Neuronal stem cell (in vitro differentiated cells): ENCODE measurements at regions not wholly inside any gene's neighbourhood (a gene's known extent, or its start where the extent isn't known, plus 50 kb on each side); places are given as distances from the start of the nearest gene placed in this dataset.

Source experiments
- DNase-seq: peaks from one replicate; pipeline ENCODE4 v3.0.0-alpha.2; 2013; ENCODE audit warnings: low spot score
- H2AFZ ChIP-seq: one replicate; pipeline ENCODE4 v1.6.1; 2013; ENCODE audit warnings: mild to moderate bottlenecking, low read length, inconsistent platforms
- H2AK5ac ChIP-seq: 2 replicates; pipeline ENCODE4 v1.6.1; 2013; ENCODE audit warnings: low read depth, mild to moderate bottlenecking, inconsistent platforms, low read length, moderate library complexity, mixed read lengths
- H2BK120ac ChIP-seq: 2 replicates; pipeline ENCODE4 v1.6.1; 2013; ENCODE audit warnings: low read depth, mild to moderate bottlenecking, inconsistent platforms, low read length, moderate library complexity, mixed read lengths
- H2BK12ac ChIP-seq: one replicate; pipeline ENCODE4 v1.6.1; 2013; ENCODE audit warnings: low read length, inconsistent platforms
- H2BK15ac ChIP-seq: 2 replicates; pipeline ENCODE4 v1.6.1; 2013; ENCODE audit warnings: mild to moderate bottlenecking, low read length, inconsistent platforms, mixed read lengths
- H2BK5ac ChIP-seq: one replicate; pipeline ENCODE4 v1.6.1; 2013; ENCODE audit warnings: inconsistent platforms, mild to moderate bottlenecking, low read length, moderate library complexity
- H3K14ac ChIP-seq: one replicate; pipeline ENCODE4 v1.6.1; 2013; ENCODE audit warnings: low read length, inconsistent platforms
- H3K18ac ChIP-seq: 2 replicates; pipeline ENCODE4 v1.6.1; 2013; ENCODE audit warnings: low read length, inconsistent platforms
- H3K23ac ChIP-seq: 2 replicates; pipeline ENCODE4 v1.6.1; 2013; ENCODE audit warnings: low read depth, mild to moderate bottlenecking, mixed read lengths, low read length, inconsistent platforms; ENCODE audit not compliant: poor library complexity
- H3K27ac ChIP-seq: replicated peaks from 3 replicates; pipeline ENCODE4 v1.5.1; 2013; ENCODE audit warnings: low read length, inconsistent platforms
- H3K27me3 ChIP-seq, 3 experiments: 2 replicates each; pipeline ENCODE4 v1.6.1; 2013; ENCODE audit warnings: low read length in 3 of 3, mild to moderate bottlenecking in 2 of 3, inconsistent platforms in 1 of 3, low read depth in 1 of 3, mixed read lengths in 1 of 3, moderate library complexity in 1 of 3; ENCODE audit not compliant: control insufficient read depth in 3 of 3, insufficient read depth in 3 of 3
- H3K36me3 ChIP-seq, 2 donors: replicated peaks in 1 of 2; 2 replicates each; pipeline ENCODE4 v1.6.1; 2013; ENCODE audit warnings: low read length in 2 of 2; ENCODE audit not compliant: control insufficient read depth in 2 of 2, insufficient read depth in 2 of 2
- H3K4ac ChIP-seq: 2 replicates; pipeline ENCODE4 v1.6.1; 2013; ENCODE audit warnings: inconsistent platforms, mild to moderate bottlenecking, low read length, moderate library complexity
- H3K4me1 ChIP-seq, 2 donors: 1 replicate in 1 of 2; 2 replicates in 1 of 2; pipeline ENCODE4 v1.6.1; 2013; ENCODE audit warnings: low read length in 2 of 2, low read depth in 1 of 2; ENCODE audit not compliant: control insufficient read depth in 2 of 2, insufficient read depth in 1 of 2
- H3K4me2 ChIP-seq: one replicate; pipeline ENCODE4 v1.6.1; 2013; ENCODE audit warnings: mild to moderate bottlenecking, low read length, inconsistent platforms; ENCODE audit not compliant: insufficient read depth, poor library complexity, severe bottlenecking
- H3K4me3 ChIP-seq, 2 donors: 2 replicates each; pipeline ENCODE4 v1.5.1; 2013; ENCODE audit warnings: low read length in 2 of 2, mild to moderate bottlenecking in 2 of 2, inconsistent platforms in 1 of 2, moderate library complexity in 1 of 2
- H3K79me1 ChIP-seq: one replicate; pipeline ENCODE4 v1.6.1; 2013; ENCODE audit warnings: low read depth, mild to moderate bottlenecking, inconsistent platforms, low read length, moderate library complexity
- H3K9ac ChIP-seq: one replicate; pipeline ENCODE4 v1.6.1; 2013; ENCODE audit warnings: mild to moderate bottlenecking, low read depth, low read length, inconsistent platforms; ENCODE audit not compliant: poor library complexity
- H3K9me3 ChIP-seq, 2 donors: replicated peaks in 1 of 2; 2 replicates each; pipeline versions ENCODE3 to v1.6.1; 2013; ENCODE audit warnings: low read length in 2 of 2, mild to moderate bottlenecking in 2 of 2, inconsistent platforms in 1 of 2, low read depth in 1 of 2, mixed read lengths in 1 of 2, moderate library complexity in 1 of 2; ENCODE audit not compliant: control insufficient read depth in 2 of 2, insufficient read depth in 1 of 2
- H4K8ac ChIP-seq: one replicate; pipeline ENCODE4 v1.6.1; 2013; ENCODE audit warnings: low read depth, mild to moderate bottlenecking, inconsistent platforms, low read length, moderate library complexity
- H4K91ac ChIP-seq: one replicate; pipeline ENCODE4 v1.6.1; 2013; ENCODE audit warnings: low read length, low read depth, mild to moderate bottlenecking, inconsistent platforms; ENCODE audit not compliant: poor library complexity
- WGBS, 2 donors: extraction: QIAGEN DNeasy Blood & Tissue Kit; methylation state at CpG; one replicate each; pipeline ENCODE4 v1.1.7; 2013; ENCODE audit warnings: missing lambda C conversion rate in 2 of 2, mixed read lengths in 1 of 2; ENCODE audit not compliant: insufficient read length in 2 of 2, insufficient replicate concordance in 1 of 2; ENCODE audit errors: extremely low coverage in 2 of 2; 5-methylcytosine and 5-hydroxymethylcytosine counted together

- no peaks in the 10 kb centered on the region for H3K79me1 ChIP-seq
- no peaks in the 10 kb centered on the region for H3K27me3 ChIP-seq
- H4K91ac ChIP-seq = no peak overlapping the region
- WGBS, 2 donors = no CpG with 5 or more reads among the region's 3 CpGs
- no peak overlapping the region for H2AK5ac ChIP-seq
- no peak overlapping the region for H3K27ac ChIP-seq
- no peaks in the 10 kb centered on the region for H3K4me1 ChIP-seq
- no peak overlapping the region for H3K4me2 ChIP-seq
- no peak overlapping the region for H2BK12ac ChIP-seq
- H2BK120ac ChIP-seq = no peak overlapping the region
- no peak overlapping the region for H3K23ac ChIP-seq
- H3K18ac ChIP-seq = no peak overlapping the region
- no peak overlapping the region for H3K4ac ChIP-seq
- no peak overlapping the region for H3K14ac ChIP-seq
- no peaks in the 10 kb centered on the region for H3K9me3 ChIP-seq
- no peak overlapping the region for H4K8ac ChIP-seq
- no peak for DNase-seq
- H3K9ac ChIP-seq = no peak overlapping the region
- H3K4me3 ChIP-seq = no peak overlapping the region
- no peak overlapping the region for H2BK15ac ChIP-seq
- no peak overlapping the region for H2BK5ac ChIP-seq
- H2AFZ ChIP-seq = no peak overlapping the region
- H3K36me3 ChIP-seq = no peaks in the 10 kb centered on the region
Observed at GRCh38 chr15:37678124-37678523, 256.3 kb upstream of the TMCO5A start.

GRCh38 chr15:37679627-37680026, 254.8 kb upstream of the TMCO5A start:
- Histone ChIP-seq H2AK5ac (no peak overlapping the region), H2BK15ac (no peak overlapping the region), H3K4me2 (no peak overlapping the region), H3K4me3 (no peak overlapping the region), H3K36me3 (no peaks in the 10 kb centered on the region), H3K23ac (no peak overlapping the region), H2AFZ (no peak overlapping the region), H3K9ac (no peak overlapping the region), H2BK5ac (no peak overlapping the region), H3K79me1 (no peaks in the 10 kb centered on the region), H4K91ac (no peak overlapping the region), H3K27ac (no peak overlapping the region), H3K4ac (no peak overlapping the region), H3K14ac (no peak overlapping the region), H2BK120ac (no peak overlapping the region), H4K8ac (no peak overlapping the region), H3K9me3 (no peaks in the 10 kb centered on the region), H3K18ac (no peak overlapping the region), H3K27me3 (no peaks in the 10 kb centered on the region), H2BK12ac (no peak overlapping the region), H3K4me1 (no peaks in the 10 kb centered on the region)
- DNase-seq = no peak
- no CpG with 5 or more reads among the region's 3 CpGs for WGBS, 2 donors

DNA sequence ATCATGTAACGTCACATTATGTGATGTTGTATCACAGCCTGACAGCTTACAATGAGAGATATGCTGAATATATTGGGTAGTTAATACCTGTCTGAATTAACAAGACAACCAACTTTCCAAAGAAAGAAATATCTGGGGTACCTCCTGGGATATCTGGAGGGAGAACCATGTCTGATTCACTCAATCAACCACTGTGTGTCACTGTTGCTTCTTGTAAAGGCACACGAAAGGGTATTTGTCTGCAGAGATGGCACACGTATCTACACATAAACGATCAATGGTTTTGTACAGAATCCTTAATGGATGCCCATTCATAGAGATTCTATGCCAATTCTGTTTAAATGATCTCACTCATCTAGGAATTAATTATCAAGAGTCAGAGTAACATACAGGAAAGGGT, 252.1 kb upstream of the TMCO5A start:
- no peak overlapping the region for H2BK12ac ChIP-seq
- no peak for DNase-seq
- no peaks in the 10 kb centered on the region for H3K36me3 ChIP-seq
- H3K27ac ChIP-seq = no peak overlapping the region
- H3K23ac ChIP-seq = no peak overlapping the region
- H2BK15ac ChIP-seq = no peak overlapping the region
- H3K9me3 ChIP-seq = peaks cover 0 to 7% of the 10 kb centered on the region in 2 donors
- H4K8ac ChIP-seq = no peak overlapping the region
- no peak overlapping the region for H2AFZ ChIP-seq
- no peak overlapping the region for H3K4me3 ChIP-seq
- no peaks in the 10 kb centered on the region for H3K79me1 ChIP-seq
- no peak overlapping the region for H3K9ac ChIP-seq
- no CpG with 5 or more reads among the region's 4 CpGs for WGBS, 2 donors
- no peak overlapping the region for H3K14ac ChIP-seq
- H2BK5ac ChIP-seq = no peak overlapping the region
- H2BK120ac ChIP-seq = no peak overlapping the region
- no peaks in the 10 kb centered on the region for H3K27me3 ChIP-seq
- no peak overlapping the region for H2AK5ac ChIP-seq
- no peak overlapping the region for H4K91ac ChIP-seq
- H3K4ac ChIP-seq = no peak overlapping the region
- H3K18ac ChIP-seq = no peak overlapping the region
- no peaks in the 10 kb centered on the region for H3K4me1 ChIP-seq
- H3K4me2 ChIP-seq = no peak overlapping the region

- Histone ChIP-seq H3K18ac (no peak overlapping the region), H4K8ac (no peak overlapping the region), H3K4ac (no peak overlapping the region), H3K27ac (no peak overlapping the region), H3K23ac (no peak overlapping the region), H2BK15ac (no peak overlapping the region), H3K36me3 (no peaks in the 10 kb centered on the region), H3K9me3 (peaks cover 3% of the 10 kb centered on the region in 2 donors), H3K4me2 (no peak overlapping the region), H2BK120ac (no peak overlapping the region), H3K14ac (no peak overlapping the region), H3K79me1 (no peaks in the 10 kb centered on the region), H2BK5ac (no peak overlapping the region), H3K4me3 (no peak overlapping the region), H4K91ac (no peak overlapping the region), H3K4me1 (peaks cover 3 to 20% of the 10 kb centered on the region in 2 donors), H2AK5ac (no peak overlapping the region), H3K9ac (no peak overlapping the region), H2AFZ (no peak overlapping the region), H3K27me3 (no peaks in the 10 kb centered on the region), H2BK12ac (no peak overlapping the region)
- WGBS, 2 donors = no CpG with 5 or more reads among the region's 4 CpGs
- DNase-seq = no peak
Observed at GRCh38 chr15:37691911-37692310, 242.5 kb upstream of the TMCO5A start.
